ENCODE measurements at regions not wholly inside any gene's neighbourhood (a gene's known extent, or its start where the extent isn't known, plus 50 kb on each side); places are given as distances from the start of the nearest gene placed in this dataset.

- intact Hi-C loops (cut with DNase I) = no loop called here
- DNase-seq (ENCODE audit: low spot score) = no peak
Observed at GRCh38 chr17:34121311-34121710, 133.8 kb upstream of the CCL2 start.

- intact Hi-C loops (cut with DNase I) = no loop called here
- no peak for DNase-seq (ENCODE audit: low spot score)
Observed at GRCh38 chr17:34122515-34122914, 132.6 kb upstream of the CCL2 start.

- DNase-seq (ENCODE audit: low spot score) = no peak
- intact Hi-C loops (cut with DNase I) = no loop called here
Observed at GRCh38 chr17:34125010-34125409, 130.1 kb upstream of the CCL2 start.

- DNase-seq (ENCODE audit: low spot score) = no peak
- intact Hi-C loops (cut with DNase I) = no loop called here
Observed at GRCh38 chr17:34125921-34126320, 129.2 kb upstream of the CCL2 start.

GRCh38 chr17:34126496-34126895 is 128.6 kb upstream of the CCL2 start:
- intact Hi-C loops (cut with DNase I) = no loop called here
- DNase-seq (ENCODE audit: low spot score) = no peak

GRCh38 chr17:34126965-34127364 is 128.1 kb upstream of the CCL2 start:
- intact Hi-C loops (cut with DNase I) = no loop called here
- no peak for DNase-seq (ENCODE audit: low spot score)

- no peak for DNase-seq (ENCODE audit: low spot score)
- intact Hi-C loops (cut with DNase I) = no loop called here
Observed at GRCh38 chr17:34130544-34130943, 124.5 kb upstream of the CCL2 start.

GRCh38 chr17:34131386-34131785 is 123.7 kb upstream of the CCL2 start:
- DNase-seq (ENCODE audit: low spot score) = peak; percentile 82
- intact Hi-C loops (cut with DNase I) = no loop called here

- intact Hi-C loops (cut with DNase I) = no loop called here
- peak; percentile 77 for DNase-seq (ENCODE audit: low spot score)
Observed at GRCh38 chr17:34133350-34133749, 121.7 kb upstream of the CCL2 start.

GRCh38 chr17:34135841-34136240 is 119.2 kb upstream of the CCL2 start:
- DNase-seq (ENCODE audit: low spot score) = no peak
- intact Hi-C loops (cut with DNase I) = no loop called here

- intact Hi-C loops (cut with DNase I) = no loop called here
- DNase-seq (ENCODE audit: low spot score) = no peak
Observed at GRCh38 chr17:34140006-34140405, 115.1 kb upstream of the CCL2 start.

- no peak for DNase-seq (ENCODE audit: low spot score)
- intact Hi-C loops (cut with DNase I) = no loop called here
Observed at GRCh38 chr17:34141590-34141989, 113.5 kb upstream of the CCL2 start.

- no peak for DNase-seq (ENCODE audit: low spot score)
- intact Hi-C loops (cut with DNase I) = no loop called here
Observed at GRCh38 chr17:34143430-34143829, 111.7 kb upstream of the CCL2 start.

- DNase-seq (ENCODE audit: low spot score) = no peak
- intact Hi-C loops (cut with DNase I) = loop anchor here (5.0 kb wide), 2 partner anchors 219 to 369 kb away; no protein-coding TSS in a partner anchor
Observed at GRCh38 chr17:34146440-34147043, 108.5 kb upstream of the CCL2 start.

- no peak for DNase-seq (ENCODE audit: low spot score)
- intact Hi-C loops (cut with DNase I) = no loop called here
Observed at GRCh38 chr17:34151102-34151501, 104.0 kb upstream of the CCL2 start.

GRCh38 chr17:34153991-34154390 is 101.1 kb upstream of the CCL2 start:
- DNase-seq (ENCODE audit: low spot score) = no peak
- intact Hi-C loops (cut with DNase I) = no loop called here

- no peak for DNase-seq (ENCODE audit: low spot score)
- intact Hi-C loops (cut with DNase I) = no loop called here
Observed at GRCh38 chr17:34154961-34155730, 99.9 kb upstream of the CCL2 start.

GRCh38 chr17:34155947-34156346 is 99.1 kb upstream of the CCL2 start:
- intact Hi-C loops (cut with DNase I) = no loop called here
- no peak for DNase-seq (ENCODE audit: low spot score)

GRCh38 chr17:34156401-34156740 is 98.7 kb upstream of the CCL2 start:
- DNase-seq (ENCODE audit: low spot score) = no peak
- intact Hi-C loops (cut with DNase I) = no loop called here

GRCh38 chr17:34156741-34157589 is 98.1 kb upstream of the CCL2 start:
- intact Hi-C loops (cut with DNase I) = no loop called here
- DNase-seq (ENCODE audit: low spot score) = no peak

- intact Hi-C loops (cut with DNase I) = loop anchor here (5.0 kb wide), 2 partner anchors 234 to 384 kb away; no protein-coding TSS in a partner anchor
- no peak for DNase-seq (ENCODE audit: low spot score)
Observed at GRCh38 chr17:34161690-34162089, 93.4 kb upstream of the CCL2 start.
